ENCODE measurements at regions not wholly inside any gene's neighbourhood (a gene's known extent, or its start where the extent isn't known, plus 50 kb on each side); places are given as distances from the start of the nearest gene placed in this dataset.
A peak's percentile ranks its signal among the peaks of the same experiment; 100 is the strongest.

DNA sequence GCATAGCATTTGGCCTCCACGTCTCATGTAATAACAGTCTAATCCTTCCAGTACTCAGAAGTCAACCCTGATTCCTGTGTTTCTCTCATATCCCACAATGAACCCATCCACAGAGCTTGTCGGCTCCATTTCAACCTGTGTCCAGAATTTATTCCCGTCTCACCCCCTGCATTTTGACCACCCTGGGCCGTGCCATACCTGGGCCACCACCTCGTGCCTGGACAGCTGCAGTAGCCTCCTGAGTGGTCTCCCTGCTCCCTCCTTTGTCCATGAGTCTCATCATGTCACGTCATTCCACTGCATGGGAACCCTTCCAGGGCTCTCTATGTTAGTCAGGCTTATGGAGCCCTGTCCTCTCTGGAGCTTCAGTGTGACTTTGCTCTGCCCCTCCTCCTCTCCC lies 670.6 kb downstream of the PTPRU start:
- DNase-seq: no peak

DNA sequence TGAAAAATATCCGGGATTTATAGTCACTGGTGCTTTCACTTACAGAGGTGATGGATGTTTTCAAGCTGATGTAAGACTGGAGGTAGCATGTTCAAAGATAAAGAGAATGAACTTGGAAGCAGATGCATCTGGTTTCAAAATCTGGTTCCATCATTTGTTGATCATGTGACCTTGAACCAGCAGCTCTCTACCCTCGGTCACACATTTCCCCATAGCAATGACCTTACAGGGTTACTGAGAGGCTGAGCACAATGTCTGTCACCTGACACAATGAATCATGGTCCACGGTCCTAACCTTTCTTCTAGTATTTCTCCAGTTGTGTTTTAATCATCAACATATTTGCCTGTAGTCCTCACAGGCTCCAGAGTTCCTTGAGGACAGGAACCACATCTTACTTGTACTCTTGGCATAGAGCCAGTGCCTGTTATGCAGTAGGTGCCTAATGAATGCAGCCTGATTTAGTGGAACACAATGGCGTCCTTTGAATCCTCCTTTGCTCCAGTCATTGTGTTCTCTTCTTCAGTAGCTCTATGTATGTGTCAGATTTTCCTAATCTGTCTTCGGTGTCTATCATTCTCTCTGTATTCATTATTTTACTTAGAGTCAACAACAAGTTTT lies 667.3 kb downstream of the PTPRU start:
- no peak for DNase-seq

DNA sequence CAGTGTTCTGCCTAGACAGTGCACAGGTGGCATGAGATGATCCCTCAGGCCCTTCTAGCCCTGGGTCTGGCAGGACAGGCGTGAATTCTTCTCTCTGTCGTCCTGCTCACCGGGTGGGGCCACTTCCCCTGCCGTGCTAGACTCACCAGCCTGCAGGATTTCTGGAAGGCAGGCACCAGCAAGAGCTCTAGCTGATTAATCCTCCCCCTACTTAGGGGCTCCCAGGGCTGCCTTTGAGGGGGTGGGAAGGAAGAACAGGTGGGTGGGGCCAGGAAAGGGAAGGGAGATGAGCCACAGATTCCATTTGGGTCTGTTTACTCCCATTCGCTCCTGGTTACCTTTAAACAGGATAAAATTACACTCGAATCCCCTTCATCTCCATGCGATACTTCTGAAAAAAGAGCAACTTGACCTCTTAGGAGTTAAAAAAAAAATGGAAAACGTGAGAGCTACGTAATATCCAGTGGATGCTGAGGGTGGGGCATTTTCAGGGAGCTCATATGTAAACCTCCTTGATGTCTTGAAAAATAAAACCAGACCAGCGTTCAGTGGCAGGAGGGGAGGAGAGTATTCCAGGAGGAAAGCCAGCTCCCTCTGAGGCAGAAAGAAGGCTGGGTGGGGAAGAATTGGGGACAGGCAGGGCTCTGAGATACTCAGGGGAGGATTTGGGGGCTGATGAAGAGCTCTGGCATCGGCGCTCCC lies 665.5 kb downstream of the PTPRU start:
- DNase-seq: peak; percentile 64

DNA sequence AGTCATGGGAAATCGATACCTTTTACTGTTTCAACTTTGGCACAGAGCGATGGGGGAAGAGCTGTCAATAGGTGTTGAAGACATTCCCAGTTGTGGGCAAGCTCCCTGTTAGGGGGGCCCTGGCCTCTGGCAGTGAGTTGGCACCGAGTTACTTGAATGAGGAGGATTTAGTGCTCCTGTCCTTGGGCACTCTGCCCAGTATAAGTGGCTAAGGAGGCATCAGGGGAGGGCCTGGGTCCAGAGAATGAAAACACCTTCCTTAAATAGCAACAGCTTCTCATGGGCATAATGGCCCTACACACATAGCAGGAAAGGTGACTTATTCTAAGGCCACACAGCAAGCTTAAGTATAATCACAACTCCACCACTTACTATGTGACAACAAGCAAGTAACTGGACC lies 664.4 kb downstream of the PTPRU start:
- no peak for DNase-seq

DNA sequence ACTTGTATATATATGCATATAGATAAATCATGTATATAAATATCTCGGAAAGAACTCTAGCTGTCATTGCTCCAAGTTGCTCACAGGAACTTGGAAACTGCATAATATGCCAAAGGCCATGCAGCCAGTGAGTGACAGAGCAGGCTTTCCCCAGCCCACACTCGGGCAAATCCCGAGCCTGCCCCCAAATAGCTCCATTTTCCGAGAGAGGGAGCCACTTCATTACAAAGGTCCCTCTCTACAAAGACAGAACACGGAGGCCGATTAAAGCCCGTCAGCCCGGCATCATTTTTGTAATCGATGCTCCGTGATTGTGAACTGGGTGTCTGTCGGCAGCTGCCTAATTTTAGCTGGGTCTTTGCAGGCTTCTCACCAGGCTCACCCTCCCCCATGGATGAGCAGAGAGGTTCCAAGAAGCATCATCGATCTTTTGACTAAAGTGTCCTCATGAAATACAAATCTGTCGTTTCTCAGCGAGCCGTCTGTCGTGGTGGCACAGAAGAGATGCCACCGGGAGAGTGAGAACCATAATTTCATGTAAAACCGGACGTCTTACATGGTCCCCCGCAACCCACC lies 663.9 kb downstream of the PTPRU start:
- DNase-seq: no peak

DNA sequence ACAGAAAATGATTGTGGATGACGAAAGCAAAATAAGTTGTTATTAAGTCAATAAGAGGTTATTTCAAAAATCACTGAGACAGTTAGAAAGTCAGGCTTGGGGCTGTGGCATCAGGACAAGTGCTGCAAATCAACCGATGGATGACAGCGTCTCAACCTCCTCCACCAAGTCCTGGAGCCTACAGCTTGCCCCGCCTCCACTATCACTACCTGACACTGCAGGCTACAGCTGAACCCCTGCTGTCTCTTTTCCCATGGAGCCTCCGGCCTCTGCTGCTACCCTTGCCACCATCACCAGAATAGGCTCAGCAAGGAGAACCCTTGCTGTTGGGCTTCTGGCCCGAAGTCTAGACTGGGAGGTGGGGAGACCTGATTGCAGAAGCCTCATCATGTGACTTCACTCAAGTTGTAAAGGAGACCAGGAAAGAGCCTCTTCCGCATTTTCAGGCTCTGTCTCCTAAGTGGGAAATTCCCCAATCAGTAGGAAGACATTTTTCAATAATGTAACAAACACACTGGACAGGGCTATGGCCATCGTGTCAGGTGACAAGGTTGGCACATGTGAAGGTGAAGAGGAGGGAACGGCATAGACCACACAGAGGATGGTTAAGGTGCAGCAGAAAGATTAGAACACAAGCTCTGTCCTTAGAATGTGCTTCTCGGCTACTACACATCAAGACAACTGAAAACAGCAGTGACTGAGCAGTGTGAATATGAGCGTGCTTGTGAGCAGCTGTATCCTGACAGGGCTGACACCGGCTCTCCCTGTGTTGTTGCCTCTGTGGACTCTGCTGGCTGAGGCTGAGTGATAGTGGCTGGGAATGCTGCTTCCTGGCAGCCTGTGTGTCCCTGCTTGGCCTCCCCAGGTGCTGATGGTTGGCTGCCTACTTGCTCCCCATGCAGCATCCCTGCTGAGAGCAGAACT lies 660.7 kb downstream of the PTPRU start:
- DNase-seq: peak; percentile 28

DNA sequence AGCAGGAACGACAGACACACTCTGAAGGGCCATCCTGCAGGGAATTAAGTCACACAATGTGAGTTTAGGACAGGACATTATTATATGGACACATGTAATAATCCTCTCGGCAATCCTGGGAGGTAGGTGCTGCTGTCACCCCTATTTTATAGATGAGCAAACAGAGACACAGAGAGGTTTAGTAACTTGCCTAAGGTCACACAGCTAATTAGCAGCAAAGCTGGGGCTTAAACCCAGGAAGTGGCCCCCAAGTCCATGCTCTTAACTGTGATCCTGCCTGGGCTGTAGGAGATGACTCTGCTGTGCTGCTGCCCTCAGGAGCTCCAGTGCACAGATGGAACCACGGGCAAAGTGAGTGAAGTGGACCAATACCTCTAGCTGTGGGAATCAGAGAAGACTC lies 660.0 kb downstream of the PTPRU start:
- DNase-seq: peak; percentile 28

DNA sequence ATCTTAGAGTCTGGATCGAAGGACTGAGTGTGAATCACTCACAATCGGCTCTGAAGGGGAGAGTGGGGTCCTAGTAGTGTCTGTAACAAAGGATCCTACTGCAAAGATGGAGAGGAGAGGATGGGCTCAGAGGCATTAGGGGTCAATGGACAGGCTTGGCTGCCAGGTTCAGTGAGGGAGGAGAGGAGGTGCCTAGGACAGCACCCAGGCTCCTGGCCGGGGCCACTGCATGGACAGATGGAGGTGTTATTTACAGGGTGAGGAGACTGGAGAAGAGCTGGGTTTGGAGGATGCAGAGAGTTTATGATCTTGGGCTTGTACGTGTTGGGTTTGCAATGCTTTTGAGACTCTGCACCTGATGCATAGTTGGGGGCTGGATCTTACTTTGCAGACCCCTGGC lies 658.9 kb downstream of the PTPRU start:
- DNase-seq: peak; percentile 28

DNA sequence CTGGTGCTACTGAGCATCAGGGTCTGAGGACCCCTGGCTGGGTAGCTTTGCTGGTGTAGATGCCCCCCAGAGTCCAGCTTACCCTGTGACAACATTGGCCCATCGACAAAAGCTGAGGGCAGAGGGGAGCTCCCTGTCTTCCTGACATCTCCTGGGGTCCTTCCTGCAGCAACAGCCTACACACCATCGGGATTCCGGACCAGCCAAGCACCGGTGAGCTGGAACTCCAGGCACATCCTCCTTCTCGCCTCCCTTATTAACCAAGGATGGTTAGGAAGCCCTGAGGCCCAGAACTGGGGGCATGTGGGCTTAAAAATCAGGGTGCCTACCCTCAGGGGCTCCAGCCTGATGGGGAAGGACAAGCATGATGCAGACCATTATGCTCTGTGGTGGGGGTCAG lies 658.0 kb downstream of the PTPRU start:
- DNase-seq: peak; percentile 31

DNA sequence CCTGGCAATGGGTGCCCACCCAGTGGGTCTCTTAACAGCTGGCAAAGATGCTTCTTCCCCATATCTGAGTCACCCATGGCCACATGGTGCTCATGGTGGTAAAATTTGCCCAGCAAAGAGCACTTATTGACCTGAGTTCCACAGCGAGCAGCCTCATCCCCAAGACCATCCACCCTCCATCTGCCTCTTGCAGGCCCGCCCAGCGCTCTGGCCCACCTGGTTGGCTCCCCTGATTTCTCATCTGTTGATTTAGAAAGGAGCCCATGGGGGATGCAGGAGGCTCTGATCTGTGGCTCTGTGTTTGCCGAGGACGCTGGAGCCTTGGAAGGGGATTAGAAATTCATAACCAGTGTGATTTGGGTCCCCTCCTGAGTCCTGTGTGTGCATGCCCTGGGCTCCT lies 657.5 kb downstream of the PTPRU start:
- DNase-seq: peak; percentile 22

DNA sequence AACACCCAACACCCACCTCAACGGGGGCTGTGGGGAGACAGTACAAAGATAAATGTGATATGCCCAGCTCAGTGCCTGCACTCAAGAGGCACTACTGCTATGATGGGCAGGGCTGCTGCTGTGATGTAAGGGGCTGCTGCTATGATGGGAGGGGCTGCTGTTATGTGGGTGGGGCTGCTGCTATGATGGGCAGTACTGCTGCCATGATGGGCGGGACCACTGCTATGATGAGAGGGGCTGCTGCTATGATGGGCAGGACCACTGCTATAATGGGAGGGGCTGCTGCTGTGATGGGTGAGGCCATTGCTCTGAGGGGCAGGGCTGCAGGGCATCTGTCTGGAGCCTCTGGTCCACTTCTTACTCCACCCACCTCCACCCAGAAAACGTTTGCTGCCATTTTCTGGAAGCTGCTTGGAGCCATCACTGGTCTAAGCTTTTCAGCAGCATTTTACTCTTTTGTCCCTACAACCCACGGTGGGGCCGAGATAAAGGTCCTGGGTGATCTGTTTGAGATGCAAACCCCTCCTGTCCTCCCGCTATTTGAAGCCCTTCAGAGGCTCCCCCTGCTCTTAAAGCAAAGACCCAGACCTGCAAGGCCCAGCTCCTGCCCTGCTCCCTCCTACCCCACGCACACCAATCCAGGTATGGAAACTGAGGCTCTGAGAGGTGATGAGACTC lies 656.9 kb downstream of the PTPRU start:
- peak; percentile 51 for DNase-seq

DNA sequence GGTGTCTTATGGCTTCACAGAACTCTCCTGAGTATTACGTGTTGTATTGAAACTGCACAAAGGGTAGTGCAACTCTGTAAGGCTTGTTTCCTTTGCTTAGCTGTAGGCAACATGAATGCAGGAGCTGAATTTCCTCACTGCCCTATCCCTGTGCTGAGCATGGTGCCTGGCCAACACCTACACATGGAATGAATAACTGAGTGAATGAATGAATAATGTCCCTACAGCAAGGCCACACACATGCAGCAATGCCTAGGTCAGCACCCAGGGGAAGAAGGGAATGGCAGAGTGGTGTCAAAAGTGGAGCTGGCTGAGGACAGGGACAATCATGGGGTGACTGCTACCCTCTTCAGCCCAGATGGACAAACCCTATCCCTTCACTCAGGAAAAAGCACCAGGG lies 655.9 kb downstream of the PTPRU start:
- DNase-seq: peak; percentile 41

DNA sequence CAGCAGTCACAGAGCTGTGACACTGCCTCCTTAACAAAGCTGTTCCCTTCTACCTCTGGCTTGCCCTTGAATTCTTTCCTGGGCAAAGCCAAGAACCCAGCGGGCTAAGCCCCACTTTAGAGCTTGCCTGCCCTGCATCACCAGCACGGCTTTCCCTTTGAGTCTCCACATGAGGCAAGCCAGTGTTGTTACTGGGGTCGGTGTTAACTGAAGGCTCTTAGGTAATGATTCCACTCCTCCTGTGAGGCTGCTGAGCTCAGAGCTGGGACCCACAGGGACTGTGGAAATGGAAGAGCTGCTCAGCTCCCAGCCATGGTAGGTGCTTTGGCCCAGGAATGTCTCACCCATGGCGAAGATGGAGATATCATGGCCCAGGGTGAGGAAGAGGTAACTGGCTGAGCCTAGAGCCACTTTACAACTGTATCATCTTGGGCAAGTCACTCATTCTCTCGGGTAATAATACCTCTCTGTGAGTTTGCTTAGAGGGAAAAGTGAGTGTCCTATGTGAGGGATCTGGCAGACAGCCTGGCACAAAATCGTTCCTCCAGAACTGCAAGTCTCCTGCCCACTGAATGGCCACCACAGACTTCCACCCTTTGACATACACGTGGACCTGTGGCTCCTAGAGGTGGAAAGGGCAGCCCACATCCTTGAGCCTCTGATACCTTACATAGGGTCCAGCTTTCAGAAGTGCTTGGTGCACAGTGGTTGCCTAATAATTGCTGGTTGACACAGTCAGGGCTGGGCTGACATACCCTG lies 654.1 kb downstream of the PTPRU start:
- DNase-seq: peak; percentile 37

DNA sequence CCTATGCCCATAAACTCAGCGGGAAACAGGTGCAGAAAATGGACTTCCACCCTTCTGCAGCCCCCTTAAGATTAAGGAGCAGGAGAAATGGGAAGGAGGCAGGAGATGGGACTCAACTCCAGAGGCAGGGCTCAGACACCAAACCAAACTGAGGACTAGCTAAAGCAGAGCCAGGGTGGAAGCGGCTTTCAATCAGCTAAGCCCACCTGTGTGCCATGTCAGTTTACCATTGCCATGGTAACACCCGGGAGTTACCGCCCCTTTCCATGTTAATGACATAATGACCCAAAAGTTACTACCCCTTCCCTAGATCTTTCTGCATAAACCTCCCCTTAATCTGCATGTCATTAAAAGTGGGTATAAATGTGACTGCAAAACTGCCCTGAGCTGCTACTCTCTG lies 653.5 kb downstream of the PTPRU start:
- DNase-seq: peak; percentile 29

DNA sequence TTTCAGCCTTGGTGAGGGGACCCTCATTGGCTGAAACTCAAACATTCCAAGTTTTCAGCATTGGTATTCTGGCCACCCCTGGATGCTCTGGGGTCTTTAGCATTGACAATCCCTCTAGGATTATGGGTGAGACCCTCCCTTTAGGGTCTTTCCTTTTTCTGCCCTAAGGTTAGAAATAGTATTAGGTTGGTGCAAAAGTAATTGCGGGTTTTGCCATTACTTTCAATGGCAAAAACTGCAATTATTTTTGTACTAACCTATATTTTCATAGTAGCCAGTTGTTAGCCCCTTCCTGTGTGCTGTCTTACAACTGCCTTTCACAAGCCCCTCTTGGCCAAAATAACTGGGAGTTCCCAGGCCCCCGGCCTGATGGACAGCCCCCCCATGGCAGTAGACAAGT lies 648.4 kb downstream of the PTPRU start:
- DNase-seq: peak; percentile 17

DNA sequence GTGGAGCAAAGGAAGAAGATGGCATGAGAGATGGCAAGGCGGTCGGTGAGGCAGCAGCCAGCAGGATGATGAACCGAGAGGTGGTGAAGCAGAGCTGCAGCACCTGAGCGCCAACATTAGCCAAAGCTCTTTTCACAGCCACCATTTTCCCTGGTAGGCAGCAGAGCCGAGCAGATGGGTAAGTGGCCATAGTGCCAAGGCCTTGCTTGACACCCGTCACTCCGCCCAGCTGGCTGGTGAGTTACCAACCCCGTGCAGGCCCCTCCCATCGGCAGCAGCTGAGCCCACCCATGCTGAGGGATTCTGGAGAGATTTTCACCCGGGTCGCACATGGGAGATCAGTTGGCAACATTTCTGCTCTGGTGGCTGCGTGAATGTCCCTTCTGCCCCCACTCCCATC lies 647.7 kb downstream of the PTPRU start:
- DNase-seq: no peak

DNA sequence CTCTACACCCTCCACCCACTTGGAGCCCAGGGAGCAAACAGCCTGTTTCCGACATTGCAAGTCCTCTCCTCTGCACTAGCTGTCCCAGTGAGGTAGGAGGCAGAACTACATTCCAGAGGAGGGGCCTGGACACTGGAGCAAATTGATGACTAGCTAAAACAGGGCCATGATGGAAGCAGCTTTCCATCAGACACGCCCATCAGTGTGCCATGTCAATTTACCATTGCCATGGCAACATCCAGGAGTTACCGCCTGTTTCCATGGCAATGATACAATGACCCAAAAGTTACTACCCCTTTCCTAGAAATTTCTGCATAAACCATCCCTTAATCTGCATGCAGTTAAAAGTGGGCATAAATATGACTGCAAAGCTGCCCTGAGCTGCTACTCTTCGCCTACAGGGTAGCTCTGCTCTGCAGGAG lies 647.1 kb downstream of the PTPRU start:
- DNase-seq: no peak

DNA sequence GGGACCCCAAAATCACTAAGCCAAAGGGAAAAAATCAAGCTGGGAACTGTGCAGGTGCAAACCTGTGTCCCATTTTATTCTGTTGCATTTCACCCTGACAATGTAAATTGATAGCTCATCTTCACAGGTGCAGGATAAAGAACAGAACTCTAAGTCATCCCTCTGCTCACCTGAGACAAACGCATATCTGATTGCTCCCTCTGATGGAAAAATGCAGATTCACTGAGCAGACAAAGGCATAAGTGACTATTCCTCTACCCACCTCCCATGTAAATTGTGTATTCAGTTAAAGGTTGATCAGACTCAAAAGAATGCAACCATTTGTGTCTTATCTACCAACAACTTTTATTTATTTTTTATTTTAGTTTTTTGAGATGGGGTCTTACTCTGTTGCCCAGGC lies 644.2 kb downstream of the PTPRU start:
- no peak for DNase-seq

DNA sequence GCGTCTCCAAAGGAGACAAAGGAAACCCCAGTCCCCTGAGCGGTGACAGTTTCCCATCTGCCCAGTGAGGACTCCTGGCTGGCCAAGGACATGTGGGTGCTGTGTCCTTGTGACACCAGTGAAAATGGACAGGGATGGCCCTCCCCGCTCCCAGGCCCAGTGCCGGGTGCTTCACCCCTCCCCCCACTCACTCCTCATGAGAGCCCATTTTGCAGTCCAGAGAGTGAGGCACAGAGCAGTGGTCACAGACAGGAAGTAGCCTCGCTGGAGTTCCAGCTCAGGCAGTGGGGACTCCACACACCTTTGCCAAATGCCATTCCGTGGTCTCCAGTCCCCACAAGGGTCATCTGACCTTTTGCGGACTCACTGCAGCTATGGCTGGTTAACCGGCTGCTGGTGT lies 642.9 kb downstream of the PTPRU start:
- peak; percentile 48 for DNase-seq

DNA sequence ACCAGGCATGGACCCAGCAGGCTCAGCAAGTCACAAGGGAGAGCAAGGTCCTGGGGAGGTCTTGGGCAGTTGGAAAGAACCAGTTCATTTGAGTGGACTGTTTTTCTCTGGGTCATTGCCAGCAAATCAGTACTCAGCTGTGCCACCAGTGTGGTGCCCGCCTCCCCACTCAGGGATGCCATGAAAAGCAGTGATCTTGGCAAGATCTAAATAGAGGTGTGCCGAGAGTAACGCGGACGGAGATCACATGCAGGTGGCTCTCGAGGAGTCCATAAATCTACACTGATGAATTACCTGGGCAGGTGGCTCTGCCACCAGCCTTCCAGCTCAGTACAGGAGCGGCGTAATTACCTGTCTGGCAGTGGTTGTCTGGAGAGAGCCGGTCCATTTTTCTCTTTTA lies 642.2 kb downstream of the PTPRU start:
- DNase-seq: no peak

DNA sequence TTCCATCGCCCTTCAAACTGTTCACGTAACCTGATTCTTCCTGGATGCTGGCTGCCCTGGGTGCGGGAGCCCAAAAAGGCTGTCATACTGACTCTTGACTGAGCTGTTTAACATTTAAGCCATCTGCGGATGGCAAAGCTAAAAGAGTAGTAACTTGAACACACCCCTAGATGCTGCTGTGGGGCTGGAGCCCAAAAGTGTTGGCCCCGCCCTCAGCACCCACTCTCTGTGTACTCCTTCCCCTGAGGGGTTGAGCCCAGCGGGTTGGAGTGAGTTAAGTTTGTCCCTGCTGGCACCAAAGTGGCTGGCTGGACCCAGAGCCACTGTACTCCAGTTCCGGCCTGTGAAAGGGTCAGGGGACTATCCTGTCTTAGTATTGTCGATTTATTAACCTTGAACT lies 640.6 kb downstream of the PTPRU start:
- peak; percentile 24 for DNase-seq

DNA sequence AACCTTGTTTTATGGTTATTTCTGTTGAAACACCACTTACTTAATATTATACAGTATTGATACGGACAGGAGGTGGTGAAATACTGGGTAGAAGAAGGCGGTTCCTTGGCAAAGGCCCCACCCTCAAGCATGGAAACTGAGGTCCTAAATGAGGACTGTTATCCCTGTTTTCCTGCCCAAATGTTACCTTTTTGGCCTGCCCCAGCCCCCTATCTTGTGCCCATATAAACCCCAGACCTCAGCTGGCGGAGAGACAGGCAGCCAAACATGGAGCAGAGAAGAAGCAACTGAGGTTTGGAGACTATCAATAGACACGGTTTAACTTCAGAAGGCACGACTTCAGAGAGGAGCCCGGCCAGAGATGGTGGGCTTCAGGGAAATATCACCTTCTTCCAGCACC lies 640.1 kb downstream of the PTPRU start:
- DNase-seq: peak; percentile 25

Measured in islet precursor cell (in vitro differentiated cells).